ENCODE measurements at regions not wholly inside any gene's neighbourhood (a gene's known extent, or its start where the extent isn't known, plus 50 kb on each side); places are given as distances from the start of the nearest gene placed in this dataset.
A peak's percentile ranks its signal among the peaks of the same experiment; 100 is the strongest.

DNA sequence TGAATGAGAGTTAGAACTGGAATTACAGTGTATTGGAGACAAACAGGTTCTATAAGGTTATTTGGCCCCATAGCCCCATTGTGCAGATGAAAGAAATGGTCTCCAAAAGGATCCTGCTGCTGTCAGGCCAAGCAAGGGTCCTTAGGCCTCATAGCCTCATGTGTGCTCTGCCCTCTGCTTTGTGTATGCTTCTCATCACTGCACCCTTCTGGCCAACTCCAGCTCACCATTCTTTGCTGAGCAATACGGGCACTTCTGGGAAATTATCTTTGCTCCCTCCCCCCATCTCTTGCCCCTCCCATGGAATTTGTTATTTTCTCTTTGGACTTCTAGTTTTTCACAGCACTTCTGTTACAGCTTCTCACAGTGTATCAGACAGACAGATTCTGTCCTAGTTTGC lies 298.8 kb downstream of the FOXA2 start:
- no peak overlapping the region for H3K27ac Mint-ChIP-seq (ENCODE audit: unreplicated experiment)
- Histone ChIP-seq H3K4me1 (no peaks in the 10 kb centered on the region), H3K9me3 (no peaks in the 10 kb centered on the region), H3K27me3 (replicated peaks; ENCODE audit: control insufficient read depth, insufficient read depth, low read length) (no peaks in the 10 kb centered on the region), H3K4me3 (ENCODE audit: low read depth, low read length) (no peak overlapping the region), H3K36me3 (ENCODE audit: control insufficient read depth, insufficient read depth, low read length) (no peaks in the 10 kb centered on the region)
- CTCF ChIA-PET = no interaction called here
- TF ChIP-seq, protein P1, sequence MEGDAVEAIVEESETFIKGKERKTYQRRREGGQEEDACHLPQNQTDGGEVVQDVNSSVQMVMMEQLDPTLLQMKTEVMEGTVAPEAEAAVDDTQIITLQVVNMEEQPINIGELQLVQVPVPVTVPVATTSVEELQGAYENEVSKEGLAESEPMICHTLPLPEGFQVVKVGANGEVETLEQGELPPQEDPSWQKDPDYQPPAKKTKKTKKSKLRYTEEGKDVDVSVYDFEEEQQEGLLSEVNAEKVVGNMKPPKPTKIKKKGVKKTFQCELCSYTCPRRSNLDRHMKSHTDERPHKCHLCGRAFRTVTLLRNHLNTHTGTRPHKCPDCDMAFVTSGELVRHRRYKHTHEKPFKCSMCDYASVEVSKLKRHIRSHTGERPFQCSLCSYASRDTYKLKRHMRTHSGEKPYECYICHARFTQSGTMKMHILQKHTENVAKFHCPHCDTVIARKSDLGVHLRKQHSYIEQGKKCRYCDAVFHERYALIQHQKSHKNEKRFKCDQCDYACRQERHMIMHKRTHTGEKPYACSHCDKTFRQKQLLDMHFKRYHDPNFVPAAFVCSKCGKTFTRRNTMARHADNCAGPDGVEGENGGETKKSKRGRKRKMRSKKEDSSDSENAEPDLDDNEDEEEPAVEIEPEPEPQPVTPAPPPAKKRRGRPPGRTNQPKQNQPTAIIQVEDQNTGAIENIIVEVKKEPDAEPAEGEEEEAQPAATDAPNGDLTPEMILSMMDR (IDR thresholded peaks at IDR 0.05; ENCODE audit: insufficient read depth in 1 of 2, low read depth in 1 of 2, low read length in 1 of 2, severe bottlenecking in 1 of 2, unreplicated experiment in 1 of 2) = no peak
- DNase-seq = no peak
- H3K36me3 Mint-ChIP-seq (ENCODE audit: insufficient read depth, unreplicated experiment) = no peaks in the 10 kb centered on the region
- peaks cover 20% of the 10 kb centered on the region for H3K27me3 Mint-ChIP-seq (ENCODE audit: insufficient read depth, unreplicated experiment)
- no peak overlapping the region for H3K4me3 Mint-ChIP-seq (ENCODE audit: unreplicated experiment)
- intact Hi-C loops (cut with micrococcal nuclease; ENCODE audit: unreplicated experiment) = no loop called here
- POLR2A ChIA-PET = no interaction called here
- no peaks in the 10 kb centered on the region for H3K9me3 Mint-ChIP-seq (ENCODE audit: unreplicated experiment)
- BruUV-seq (replicated peaks) = no TSS peak
- H3K4me1 Mint-ChIP-seq (ENCODE audit: low read depth, unreplicated experiment) = no peaks in the 10 kb centered on the region

DNA sequence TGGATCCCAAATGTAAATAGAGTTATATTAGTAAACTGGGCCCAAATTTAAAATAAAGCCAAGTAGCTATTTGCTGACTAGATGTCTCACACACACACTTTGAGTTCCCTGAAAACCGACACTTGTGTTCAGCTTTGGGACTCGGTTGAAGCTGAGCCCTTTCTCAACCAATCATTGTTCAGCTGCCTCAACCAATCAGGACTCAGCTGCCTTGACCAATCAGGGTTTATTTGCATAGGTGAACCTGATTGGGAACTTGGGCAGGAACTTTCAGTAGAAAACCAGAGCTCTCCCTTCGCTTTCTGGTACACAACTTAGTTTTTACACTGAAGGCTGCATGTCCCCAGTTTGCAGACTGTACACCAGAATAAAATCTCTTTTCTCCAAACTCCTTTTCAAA lies 301.7 kb downstream of the FOXA2 start:
- H3K36me3 ChIP-seq (ENCODE audit: control insufficient read depth, insufficient read depth, low read length) = no peaks in the 10 kb centered on the region
- Mint-ChIP-seq H3K9me3 (ENCODE audit: unreplicated experiment) (no peaks in the 10 kb centered on the region), H3K27ac (ENCODE audit: unreplicated experiment) (no peak overlapping the region), H3K27me3 (ENCODE audit: insufficient read depth, unreplicated experiment) (peaks cover 9% of the 10 kb centered on the region), H3K4me3 (ENCODE audit: unreplicated experiment) (no peak overlapping the region), H3K36me3 (ENCODE audit: insufficient read depth, unreplicated experiment) (no peaks in the 10 kb centered on the region), H3K4me1 (ENCODE audit: low read depth, unreplicated experiment) (no peaks in the 10 kb centered on the region)
- ChIA-PET POLR2A (no interaction called here), CTCF (no interaction called here)
- no peaks in the 10 kb centered on the region for H3K4me1 ChIP-seq
- no peaks in the 10 kb centered on the region for H3K9me3 ChIP-seq
- no peak overlapping the region for H3K4me3 ChIP-seq (ENCODE audit: low read depth, low read length)
- TF ChIP-seq, protein P1 (IDR thresholded peaks at IDR 0.05; ENCODE audit: insufficient read depth in 1 of 2, low read depth in 1 of 2, low read length in 1 of 2, severe bottlenecking in 1 of 2, unreplicated experiment in 1 of 2) = no peak
- peak in 1 of 2 experiments; percentile 16 for DNase-seq
- intact Hi-C loops (cut with micrococcal nuclease; ENCODE audit: unreplicated experiment) = no loop called here
- H3K27me3 ChIP-seq (replicated peaks; ENCODE audit: control insufficient read depth, insufficient read depth, low read length) = no peaks in the 10 kb centered on the region
- no TSS peak for BruUV-seq (replicated peaks)

DNA sequence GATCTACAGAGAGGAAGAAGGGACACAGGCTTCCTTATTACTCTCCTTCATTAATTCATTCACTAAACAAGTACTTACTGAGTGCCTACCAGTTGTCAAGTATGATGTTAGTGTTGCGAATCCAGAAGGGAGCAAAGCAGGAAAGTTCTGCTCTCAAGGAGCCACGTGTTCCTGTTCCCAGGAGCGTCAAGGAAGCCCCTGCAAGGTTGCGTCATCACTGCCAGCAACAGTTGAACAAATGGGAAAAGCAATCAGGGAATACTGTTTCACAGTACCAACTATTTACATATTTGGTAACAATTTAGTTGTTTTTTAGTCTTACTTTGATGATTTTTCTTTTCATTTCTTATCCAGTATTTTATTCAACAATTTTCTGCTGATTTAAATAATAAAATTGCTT lies 310.0 kb downstream of the FOXA2 start:
- H3K9me3 Mint-ChIP-seq (ENCODE audit: unreplicated experiment) = no peaks in the 10 kb centered on the region
- H3K4me3 Mint-ChIP-seq (ENCODE audit: unreplicated experiment) = no peak overlapping the region
- ChIA-PET POLR2A (no interaction called here), CTCF (no interaction called here)
- TF ChIP-seq, protein P1 (IDR thresholded peaks at IDR 0.05; ENCODE audit: insufficient read depth in 1 of 2, low read depth in 1 of 2, low read length in 1 of 2, severe bottlenecking in 1 of 2, unreplicated experiment in 1 of 2) = no peak
- H3K27me3 Mint-ChIP-seq (ENCODE audit: insufficient read depth, unreplicated experiment) = peaks cover 7% of the 10 kb centered on the region
- DNase-seq = no peak
- BruUV-seq (replicated peaks) = no TSS peak
- no peaks in the 10 kb centered on the region for H3K36me3 Mint-ChIP-seq (ENCODE audit: insufficient read depth, unreplicated experiment)
- Histone ChIP-seq H3K36me3 (ENCODE audit: control insufficient read depth, insufficient read depth, low read length) (no peaks in the 10 kb centered on the region), H3K27me3 (replicated peaks; ENCODE audit: control insufficient read depth, insufficient read depth, low read length) (no peaks in the 10 kb centered on the region; the same call in 1 of the 2 replicates), H3K9me3 (no peaks in the 10 kb centered on the region), H3K4me1 (no peaks in the 10 kb centered on the region), H3K4me3 (ENCODE audit: low read depth, low read length) (no peak overlapping the region)
- intact Hi-C loops (cut with micrococcal nuclease; ENCODE audit: unreplicated experiment) = no loop called here
- no peaks in the 10 kb centered on the region for H3K4me1 Mint-ChIP-seq (ENCODE audit: low read depth, unreplicated experiment)
- no peak overlapping the region for H3K27ac Mint-ChIP-seq (ENCODE audit: unreplicated experiment)

Data from Caco-2 (cell line).